ENCODE measurements at regions not wholly inside any gene's neighbourhood (a gene's known extent, or its start where the extent isn't known, plus 50 kb on each side); places are given as distances from the start of the nearest gene placed in this dataset.

DNA sequence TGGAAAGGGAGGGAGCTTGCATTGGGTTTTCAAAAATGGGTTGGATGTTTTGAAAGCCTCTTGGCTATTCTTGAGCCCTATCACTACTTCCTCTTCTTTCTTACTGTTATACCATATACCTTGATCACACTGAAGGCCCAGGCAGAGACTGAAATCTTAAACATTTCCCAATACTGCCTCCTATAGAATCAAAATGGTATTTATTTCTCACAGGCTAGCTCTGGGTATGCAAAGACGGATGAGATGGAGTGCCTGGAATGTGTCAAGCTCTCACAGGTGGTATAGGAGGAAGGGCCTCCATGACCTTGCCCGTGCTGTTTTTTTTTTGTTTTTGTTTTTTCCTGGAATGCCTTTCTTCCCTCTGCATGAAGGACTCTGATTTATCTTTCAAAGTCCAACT, 268.4 kb upstream of the USP24 start:
- TF ChIP-seq POLR2A (IDR thresholded peaks at IDR 0.05): no peak
- 79 to 86% methylated on average over 2 of the region's 2 CpGs for WGBS, 2 donors
- intact Hi-C loops (cut with DNase I; ENCODE audit: low total_unique reads): no loop called here
- no peak for DNase-seq (ENCODE audit: low spot score in 2 of 2)
- no peak overlapping the region for H3K4me3 ChIP-seq (ENCODE audit: low read depth, poor library complexity, severe bottlenecking)

DNA sequence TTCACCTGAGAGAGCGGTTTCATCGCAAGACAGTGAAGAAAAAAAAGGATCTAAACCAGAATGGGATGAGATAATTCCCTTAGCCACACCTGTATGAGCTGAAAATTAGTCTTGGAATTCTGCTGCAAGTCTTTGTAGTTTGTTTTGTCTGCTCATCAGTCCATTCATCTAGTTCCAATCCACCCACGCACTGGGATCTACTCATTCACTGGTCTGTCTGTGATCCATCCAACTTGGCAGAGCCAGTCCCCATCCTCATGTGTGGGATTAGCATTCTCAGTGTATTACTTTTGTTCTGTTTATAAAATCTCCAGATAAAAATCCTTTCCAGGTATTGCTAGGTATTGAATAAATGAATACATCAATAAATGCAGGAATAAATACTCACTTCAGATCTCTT, 266.5 kb upstream of the USP24 start:
- no peak for DNase-seq (ENCODE audit: low spot score in 2 of 2)
- no peak overlapping the region for H3K4me3 ChIP-seq (ENCODE audit: low read depth, poor library complexity, severe bottlenecking)
- no peak for TF ChIP-seq POLR2A (IDR thresholded peaks at IDR 0.05)
- no peak for TF ChIP-seq CTCF (IDR thresholded peaks at IDR 0.05)
- 68 to 70% methylated on average over 3 of the region's 3 CpGs for whole genome bisulfite sequencing, 2 donors
- intact Hi-C loops (cut with DNase I; ENCODE audit: low total_unique reads): no loop called here

GRCh38 chr1:55480029-55480795, 265.0 kb upstream of the USP24 start:
- TF ChIP-seq CTCF (IDR thresholded peaks at IDR 0.05) (no peak), POLR2A (IDR thresholded peaks at IDR 0.05) (no peak)
- intact Hi-C loops (cut with DNase I; ENCODE audit: low total_unique reads): no loop called here
- 89 to 90% methylated on average over 2 of the region's 2 CpGs for WGBS, 2 donors
- DNase-seq (ENCODE audit: low spot score in 2 of 2): no peak
- no peak overlapping the region for H3K4me3 ChIP-seq (ENCODE audit: low read depth, poor library complexity, severe bottlenecking)

GRCh38 chr1:55478742-55479141, 263.6 kb upstream of the USP24 start:
- DNase-seq (ENCODE audit: low spot score in 2 of 2): no peak
- TF ChIP-seq POLR2A (IDR thresholded peaks at IDR 0.05): no peak
- TF ChIP-seq CTCF (IDR thresholded peaks at IDR 0.05): no peak
- WGBS, 2 donors: 43 to 50% methylated on average over 2 of the region's 2 CpGs
- intact Hi-C loops (cut with DNase I; ENCODE audit: low total_unique reads): no loop called here
- no peak overlapping the region for H3K4me3 ChIP-seq (ENCODE audit: low read depth, poor library complexity, severe bottlenecking)

- TF ChIP-seq POLR2A (IDR thresholded peaks at IDR 0.05) (no peak), CTCF (IDR thresholded peaks at IDR 0.05) (no peak)
- DNase-seq (ENCODE audit: low spot score in 2 of 2): no peak
- 85 to 87% methylated on average over 4 of the region's 4 CpGs for WGBS, 2 donors
- H3K4me3 ChIP-seq (ENCODE audit: low read depth, poor library complexity, severe bottlenecking): no peak overlapping the region
- intact Hi-C loops (cut with DNase I; ENCODE audit: low total_unique reads): no loop called here
These were observed 262.8 kb upstream of the USP24 start for GRCh38 chr1:55477953-55478352.

DNA sequence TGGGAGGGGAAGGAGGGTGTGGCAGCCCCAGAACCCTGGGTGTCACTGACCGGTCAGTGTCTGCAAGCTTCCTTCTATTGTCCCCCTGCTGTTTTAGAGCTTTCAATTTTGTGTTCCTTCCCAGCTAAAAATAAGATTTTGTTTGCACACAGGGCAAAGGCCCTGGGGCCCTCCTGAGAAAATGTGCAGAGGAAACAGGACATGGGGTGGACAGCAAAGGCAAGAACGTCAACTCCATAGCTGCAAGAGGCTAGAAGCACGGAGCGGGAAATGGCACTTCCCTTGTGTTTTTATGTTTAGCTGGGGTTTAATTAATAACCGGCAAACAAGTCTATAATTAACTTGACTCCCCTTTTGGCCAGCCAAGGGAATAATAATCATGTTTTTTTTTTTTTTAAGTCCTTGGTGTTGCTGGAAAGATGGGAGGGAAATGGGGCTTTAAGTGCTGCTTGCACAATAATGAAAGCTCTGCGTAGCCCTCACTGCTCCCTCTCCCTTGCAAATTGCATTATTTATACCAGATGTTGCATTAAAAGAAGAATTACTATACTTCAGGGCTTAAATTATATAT, 261.4 kb upstream of the USP24 start:
- 61 to 67% methylated on average over 6 of the region's 6 CpGs for WGBS, 2 donors
- DNase-seq (ENCODE audit: low spot score in 2 of 2): no peak
- TF ChIP-seq CTCF (IDR thresholded peaks at IDR 0.05): no peak
- no peak for TF ChIP-seq POLR2A (IDR thresholded peaks at IDR 0.05)
- H3K4me3 ChIP-seq (ENCODE audit: low read depth, poor library complexity, severe bottlenecking): no peak overlapping the region
- intact Hi-C loops (cut with DNase I; ENCODE audit: low total_unique reads): no loop called here

Data from lower leg skin (tissue), 4 donors.